ENCODE measurements at regions not wholly inside any gene's neighbourhood (a gene's known extent, or its start where the extent isn't known, plus 50 kb on each side); places are given as distances from the start of the nearest gene placed in this dataset.

- TF ChIP-seq, protein P1, sequence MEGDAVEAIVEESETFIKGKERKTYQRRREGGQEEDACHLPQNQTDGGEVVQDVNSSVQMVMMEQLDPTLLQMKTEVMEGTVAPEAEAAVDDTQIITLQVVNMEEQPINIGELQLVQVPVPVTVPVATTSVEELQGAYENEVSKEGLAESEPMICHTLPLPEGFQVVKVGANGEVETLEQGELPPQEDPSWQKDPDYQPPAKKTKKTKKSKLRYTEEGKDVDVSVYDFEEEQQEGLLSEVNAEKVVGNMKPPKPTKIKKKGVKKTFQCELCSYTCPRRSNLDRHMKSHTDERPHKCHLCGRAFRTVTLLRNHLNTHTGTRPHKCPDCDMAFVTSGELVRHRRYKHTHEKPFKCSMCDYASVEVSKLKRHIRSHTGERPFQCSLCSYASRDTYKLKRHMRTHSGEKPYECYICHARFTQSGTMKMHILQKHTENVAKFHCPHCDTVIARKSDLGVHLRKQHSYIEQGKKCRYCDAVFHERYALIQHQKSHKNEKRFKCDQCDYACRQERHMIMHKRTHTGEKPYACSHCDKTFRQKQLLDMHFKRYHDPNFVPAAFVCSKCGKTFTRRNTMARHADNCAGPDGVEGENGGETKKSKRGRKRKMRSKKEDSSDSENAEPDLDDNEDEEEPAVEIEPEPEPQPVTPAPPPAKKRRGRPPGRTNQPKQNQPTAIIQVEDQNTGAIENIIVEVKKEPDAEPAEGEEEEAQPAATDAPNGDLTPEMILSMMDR (conservative IDR thresholded peaks at IDR 0.05; ENCODE audit: low read depth, low read length): no peak
- no peak for TF ChIP-seq RAD21 (IDR thresholded peaks at IDR 0.05; ENCODE audit: low read length)
- no peak for TF ChIP-seq POLR2A (IDR thresholded peaks at IDR 0.05; ENCODE audit: low read depth, low read length)
- no peak for TF ChIP-seq MAZ (IDR thresholded peaks at IDR 0.05; ENCODE audit: borderline replicate concordance, low read depth, low read length)
- TF ChIP-seq CHD1 (IDR thresholded peaks at IDR 0.05; ENCODE audit: low read depth, low read length): no peak
- TF ChIP-seq CEBPB (IDR thresholded peaks at IDR 0.05; ENCODE audit: low read depth, low read length): no peak
- no peak for TF ChIP-seq SMC3 (IDR thresholded peaks at IDR 0.05; ENCODE audit: low read depth, low read length)
- TF ChIP-seq RFX5 (IDR thresholded peaks at IDR 0.05; ENCODE audit: low read depth, low read length): no peak
- TF ChIP-seq RCOR1 (IDR thresholded peaks at IDR 0.05; ENCODE audit: insufficient replicate concordance, low read length): no peak
- no peak for TF ChIP-seq FOS (IDR thresholded peaks at IDR 0.05; ENCODE audit: low read depth, low read length)
These were observed 52.8 kb upstream of the PTER start for GRCh38 chr10:16384021-16384420.

Measured in IMR-90 (cell line).